ENCODE measurements at regions not wholly inside any gene's neighbourhood (a gene's known extent, or its start where the extent isn't known, plus 50 kb on each side); places are given as distances from the start of the nearest gene placed in this dataset.

- Histone ChIP-seq H3K9me3 (ENCODE audit: control insufficient read depth, low read length) (no peaks in the 10 kb centered on the region), H3K27me3 (ENCODE audit: control insufficient read depth, insufficient read depth, low read length, poor library complexity, severe bottlenecking) (peaks cover 58% of the 10 kb centered on the region), H3K9ac (ENCODE audit: extremely low read depth, low read length, poor library complexity, severe bottlenecking) (no peak overlapping the region), H3K36me3 (ENCODE audit: control insufficient read depth, insufficient read depth, low read length) (no peaks in the 10 kb centered on the region), H3K4me1 (ENCODE audit: control insufficient read depth, insufficient read depth, low read length) (no peaks in the 10 kb centered on the region), H3K4me3 (ENCODE audit: low read length) (no peak overlapping the region), H3K27ac (ENCODE audit: low read depth, low read length) (no peak overlapping the region)
- no peaks in the 10 kb centered on the region for H3K4me1 Mint-ChIP-seq
- no peak overlapping the region for H3K27ac Mint-ChIP-seq
- no peak overlapping the region for H3K4me3 Mint-ChIP-seq
- peaks cover 2% of the 10 kb centered on the region for H3K36me3 Mint-ChIP-seq (ENCODE audit: low read depth)
- peaks cover 46% of the 10 kb centered on the region for H3K27me3 Mint-ChIP-seq (ENCODE audit: insufficient read depth)
- WGBS, 2 experiments (ENCODE audit: insufficient coverage in 1 of 2, insufficient read length in 1 of 2), result 92 to 97% methylated on average over 26 to 28 of the region's 28 CpGs
- no peak for DNase-seq
- TF ChIP-seq CTCF (conservative IDR thresholded peaks at IDR 0.05), result no peak
- H3K9me3 Mint-ChIP-seq, result no peaks in the 10 kb centered on the region
Observed at GRCh38 chr22:46073683-46074504, 76.4 kb upstream of the PPARA start.

GRCh38 chr22:46074771-46075551, 75.4 kb upstream of the PPARA start:
- WGBS, 2 experiments (ENCODE audit: insufficient coverage in 1 of 2, insufficient read length in 1 of 2), result 90 to 93% methylated on average over 7 to 19 of the region's 19 CpGs
- Mint-ChIP-seq H3K9me3 (no peaks in the 10 kb centered on the region), H3K36me3 (ENCODE audit: low read depth) (peaks cover 2% of the 10 kb centered on the region), H3K27me3 (ENCODE audit: insufficient read depth) (peaks cover 35% of the 10 kb centered on the region), H3K4me1 (no peaks in the 10 kb centered on the region), H3K27ac (no peak overlapping the region), H3K4me3 (no peak overlapping the region)
- no peak overlapping the region for H3K9ac ChIP-seq (ENCODE audit: extremely low read depth, low read length, poor library complexity, severe bottlenecking)
- no peaks in the 10 kb centered on the region for H3K36me3 ChIP-seq (ENCODE audit: control insufficient read depth, insufficient read depth, low read length)
- no peak overlapping the region for H3K4me3 ChIP-seq (ENCODE audit: low read length)
- TF ChIP-seq CTCF (conservative IDR thresholded peaks at IDR 0.05), result no peak
- no peaks in the 10 kb centered on the region for H3K4me1 ChIP-seq (ENCODE audit: control insufficient read depth, insufficient read depth, low read length)
- no peak overlapping the region for H3K27ac ChIP-seq (ENCODE audit: low read depth, low read length)
- H3K27me3 ChIP-seq (ENCODE audit: control insufficient read depth, insufficient read depth, low read length, poor library complexity, severe bottlenecking), result peaks cover 48% of the 10 kb centered on the region
- DNase-seq, result no peak
- no peaks in the 10 kb centered on the region for H3K9me3 ChIP-seq (ENCODE audit: control insufficient read depth, low read length)

GRCh38 chr22:46075764-46076531, 74.4 kb upstream of the PPARA start:
- WGBS, 2 experiments (ENCODE audit: insufficient coverage in 1 of 2, insufficient read length in 1 of 2), result 89 to 93% methylated on average over 12 to 15 of the region's 15 CpGs
- H3K27me3 ChIP-seq (ENCODE audit: control insufficient read depth, insufficient read depth, low read length, poor library complexity, severe bottlenecking), result peaks cover 39% of the 10 kb centered on the region
- no peaks in the 10 kb centered on the region for H3K9me3 ChIP-seq (ENCODE audit: control insufficient read depth, low read length)
- Mint-ChIP-seq H3K9me3 (no peaks in the 10 kb centered on the region), H3K4me1 (no peaks in the 10 kb centered on the region), H3K27me3 (ENCODE audit: insufficient read depth) (peaks cover 30% of the 10 kb centered on the region), H3K27ac (no peak overlapping the region), H3K4me3 (no peak overlapping the region), H3K36me3 (ENCODE audit: low read depth) (peaks cover 2% of the 10 kb centered on the region)
- H3K4me1 ChIP-seq (ENCODE audit: control insufficient read depth, insufficient read depth, low read length), result no peaks in the 10 kb centered on the region
- H3K9ac ChIP-seq (ENCODE audit: extremely low read depth, low read length, poor library complexity, severe bottlenecking), result no peak overlapping the region
- no peak for TF ChIP-seq CTCF (conservative IDR thresholded peaks at IDR 0.05)
- no peak overlapping the region for H3K27ac ChIP-seq (ENCODE audit: low read depth, low read length)
- no peaks in the 10 kb centered on the region for H3K36me3 ChIP-seq (ENCODE audit: control insufficient read depth, insufficient read depth, low read length)
- no peak for DNase-seq
- no peak overlapping the region for H3K4me3 ChIP-seq (ENCODE audit: low read length)

All from endodermal cell (in vitro differentiated cells).